Neural cell (in vitro differentiated cells): ENCODE measurements at regions not wholly inside any gene's neighbourhood (a gene's known extent, or its start where the extent isn't known, plus 50 kb on each side); places are given as distances from the start of the nearest gene placed in this dataset.

Experiments used
- EP300 ChIP-seq: fragments of 450-650 bp; conservative IDR thresholded peaks from 2 replicates; pipeline ENCODE4 v1.6.1; 2014; ENCODE audit warnings: antibody characterized with exemption, mild to moderate bottlenecking, moderate library complexity; ENCODE audit not compliant: poor library complexity, severe bottlenecking
- POLR2AphosphoS5 ChIP-seq: IDR thresholded peaks from 2 replicates; pipeline ENCODE4 v1.6.1; 2012
- RAD21 ChIP-seq: fragments of 450-650 bp; conservative IDR thresholded peaks from 2 replicates; pipeline ENCODE4 v1.6.1; 2014; ENCODE audit warnings: antibody characterized with exemption, mild to moderate bottlenecking, moderate library complexity
- TAF1 ChIP-seq: IDR thresholded peaks from 2 replicates; pipeline ENCODE4 v1.6.1; 2012; ENCODE audit warnings: low read depth
- TF ChIP-seq, protein P1 (sequence below): IDR thresholded peaks from 2 replicates; pipeline ENCODE4 v1.6.1; 2012; ENCODE audit warnings: borderline replicate concordance
- TF ChIP-seq, protein P2 (sequence below): fragments of 450-650 bp; IDR thresholded peaks from 2 replicates; pipeline ENCODE4 v1.5.1; 2014; ENCODE audit warnings: antibody characterized with exemption, mild to moderate bottlenecking, moderate library complexity; ENCODE audit not compliant: poor library complexity, severe bottlenecking

DNA sequence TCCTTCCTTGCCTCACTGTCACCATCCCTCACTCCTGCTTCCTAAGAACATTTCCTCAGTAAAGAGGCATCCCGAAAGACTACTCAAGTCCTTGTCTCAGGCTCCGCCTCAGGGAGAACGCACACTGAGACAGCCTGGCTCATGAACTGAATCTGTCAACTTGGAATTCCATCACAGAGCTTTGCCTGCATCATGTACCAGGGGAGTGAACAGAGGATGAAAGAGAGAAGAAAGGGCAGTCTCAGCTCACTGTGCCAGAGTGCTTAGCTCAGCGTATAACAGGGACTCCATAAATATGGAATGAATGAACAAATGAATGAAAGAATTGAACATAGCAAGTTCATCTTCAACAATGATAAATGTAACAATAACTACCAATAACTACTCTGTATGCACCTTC lies 68.7 kb upstream of the SLC1A3 start:
- TF ChIP-seq RAD21 = no peak
- TF ChIP-seq, protein P1, sequence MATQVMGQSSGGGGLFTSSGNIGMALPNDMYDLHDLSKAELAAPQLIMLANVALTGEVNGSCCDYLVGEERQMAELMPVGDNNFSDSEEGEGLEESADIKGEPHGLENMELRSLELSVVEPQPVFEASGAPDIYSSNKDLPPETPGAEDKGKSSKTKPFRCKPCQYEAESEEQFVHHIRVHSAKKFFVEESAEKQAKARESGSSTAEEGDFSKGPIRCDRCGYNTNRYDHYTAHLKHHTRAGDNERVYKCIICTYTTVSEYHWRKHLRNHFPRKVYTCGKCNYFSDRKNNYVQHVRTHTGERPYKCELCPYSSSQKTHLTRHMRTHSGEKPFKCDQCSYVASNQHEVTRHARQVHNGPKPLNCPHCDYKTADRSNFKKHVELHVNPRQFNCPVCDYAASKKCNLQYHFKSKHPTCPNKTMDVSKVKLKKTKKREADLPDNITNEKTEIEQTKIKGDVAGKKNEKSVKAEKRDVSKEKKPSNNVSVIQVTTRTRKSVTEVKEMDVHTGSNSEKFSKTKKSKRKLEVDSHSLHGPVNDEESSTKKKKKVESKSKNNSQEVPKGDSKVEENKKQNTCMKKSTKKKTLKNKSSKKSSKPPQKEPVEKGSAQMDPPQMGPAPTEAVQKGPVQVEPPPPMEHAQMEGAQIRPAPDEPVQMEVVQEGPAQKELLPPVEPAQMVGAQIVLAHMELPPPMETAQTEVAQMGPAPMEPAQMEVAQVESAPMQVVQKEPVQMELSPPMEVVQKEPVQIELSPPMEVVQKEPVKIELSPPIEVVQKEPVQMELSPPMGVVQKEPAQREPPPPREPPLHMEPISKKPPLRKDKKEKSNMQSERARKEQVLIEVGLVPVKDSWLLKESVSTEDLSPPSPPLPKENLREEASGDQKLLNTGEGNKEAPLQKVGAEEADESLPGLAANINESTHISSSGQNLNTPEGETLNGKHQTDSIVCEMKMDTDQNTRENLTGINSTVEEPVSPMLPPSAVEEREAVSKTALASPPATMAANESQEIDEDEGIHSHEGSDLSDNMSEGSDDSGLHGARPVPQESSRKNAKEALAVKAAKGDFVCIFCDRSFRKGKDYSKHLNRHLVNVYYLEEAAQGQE = no peak
- TF ChIP-seq, protein P2, sequence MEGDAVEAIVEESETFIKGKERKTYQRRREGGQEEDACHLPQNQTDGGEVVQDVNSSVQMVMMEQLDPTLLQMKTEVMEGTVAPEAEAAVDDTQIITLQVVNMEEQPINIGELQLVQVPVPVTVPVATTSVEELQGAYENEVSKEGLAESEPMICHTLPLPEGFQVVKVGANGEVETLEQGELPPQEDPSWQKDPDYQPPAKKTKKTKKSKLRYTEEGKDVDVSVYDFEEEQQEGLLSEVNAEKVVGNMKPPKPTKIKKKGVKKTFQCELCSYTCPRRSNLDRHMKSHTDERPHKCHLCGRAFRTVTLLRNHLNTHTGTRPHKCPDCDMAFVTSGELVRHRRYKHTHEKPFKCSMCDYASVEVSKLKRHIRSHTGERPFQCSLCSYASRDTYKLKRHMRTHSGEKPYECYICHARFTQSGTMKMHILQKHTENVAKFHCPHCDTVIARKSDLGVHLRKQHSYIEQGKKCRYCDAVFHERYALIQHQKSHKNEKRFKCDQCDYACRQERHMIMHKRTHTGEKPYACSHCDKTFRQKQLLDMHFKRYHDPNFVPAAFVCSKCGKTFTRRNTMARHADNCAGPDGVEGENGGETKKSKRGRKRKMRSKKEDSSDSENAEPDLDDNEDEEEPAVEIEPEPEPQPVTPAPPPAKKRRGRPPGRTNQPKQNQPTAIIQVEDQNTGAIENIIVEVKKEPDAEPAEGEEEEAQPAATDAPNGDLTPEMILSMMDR = no peak
- TF ChIP-seq EP300 = no peak
- no peak for TF ChIP-seq POLR2AphosphoS5
- TF ChIP-seq TAF1 = no peak
